ENCODE measurements at regions not wholly inside any gene's neighbourhood (a gene's known extent, or its start where the extent isn't known, plus 50 kb on each side); places are given as distances from the start of the nearest gene placed in this dataset.

GRCh38 chr6:72476051-72476450, 145.8 kb upstream of the KCNQ5 start:
- no peak for TF ChIP-seq EGR1 (IDR thresholded peaks at IDR 0.05)
- no peak for TF ChIP-seq YY1 (IDR thresholded peaks at IDR 0.05; ENCODE audit: low read depth)
- no peak for TF ChIP-seq MAX (IDR thresholded peaks at IDR 0.05)
- no peak for TF ChIP-seq EP300 (IDR thresholded peaks at IDR 0.05; ENCODE audit: borderline replicate concordance)
- TF ChIP-seq CREB1 (IDR thresholded peaks at IDR 0.05; ENCODE audit: low read depth), result no peak
- TF ChIP-seq TCF12 (IDR thresholded peaks at IDR 0.05; ENCODE audit: low read depth), result no peak
- TF ChIP-seq TAF1 (IDR thresholded peaks at IDR 0.05; ENCODE audit: low read depth), result no peak
- no peak for TF ChIP-seq RAD21 (IDR thresholded peaks at IDR 0.05; ENCODE audit: low read depth)
- no peak for TF ChIP-seq ZBTB7A (IDR thresholded peaks at IDR 0.05; ENCODE audit: low read depth)
- no peak for TF ChIP-seq REST (IDR thresholded peaks at IDR 0.05; ENCODE audit: low read depth)
- no peak for TF ChIP-seq CEBPB (IDR thresholded peaks at IDR 0.05)
